ENCODE measurements at regions not wholly inside any gene's neighbourhood (a gene's known extent, or its start where the extent isn't known, plus 50 kb on each side); places are given as distances from the start of the nearest gene placed in this dataset.

- no peak for DNase-seq (ENCODE audit: low spot score)
These were observed 106.5 kb upstream of the SLC4A7 start for GRCh38 chr3:27590437-27591298.

- DNase-seq (ENCODE audit: low spot score): no peak
These were observed 105.6 kb upstream of the SLC4A7 start for GRCh38 chr3:27589795-27590194.

- DNase-seq (ENCODE audit: low spot score): no peak
These were observed 101.2 kb upstream of the SLC4A7 start for GRCh38 chr3:27585429-27585828.

GRCh38 chr3:27584874-27585273 lies 100.7 kb upstream of the SLC4A7 start:
- no peak for DNase-seq (ENCODE audit: low spot score)

GRCh38 chr3:27581852-27582251 lies 97.7 kb upstream of the SLC4A7 start:
- DNase-seq (ENCODE audit: low spot score): no peak

GRCh38 chr3:27578032-27578431 lies 93.8 kb upstream of the SLC4A7 start:
- no peak for DNase-seq (ENCODE audit: low spot score)

- DNase-seq (ENCODE audit: low spot score): no peak
These were observed 93.3 kb upstream of the SLC4A7 start for GRCh38 chr3:27577504-27577903.

- DNase-seq (ENCODE audit: low spot score): no peak
These were observed 92.0 kb upstream of the SLC4A7 start for GRCh38 chr3:27576171-27576570.

- no peak for DNase-seq (ENCODE audit: low spot score)
These were observed 91.3 kb upstream of the SLC4A7 start for GRCh38 chr3:27575499-27575898.

GRCh38 chr3:27574438-27574795 lies 90.2 kb upstream of the SLC4A7 start:
- DNase-seq (ENCODE audit: low spot score): no peak

GRCh38 chr3:27573780-27574437 lies 89.7 kb upstream of the SLC4A7 start:
- no peak for DNase-seq (ENCODE audit: low spot score)

- DNase-seq (ENCODE audit: low spot score): no peak
These were observed 89.0 kb upstream of the SLC4A7 start for GRCh38 chr3:27573138-27573537.

GRCh38 chr3:27571345-27571744 lies 87.2 kb upstream of the SLC4A7 start:
- DNase-seq (ENCODE audit: low spot score): no peak

- DNase-seq (ENCODE audit: low spot score): no peak
These were observed 86.4 kb upstream of the SLC4A7 start for GRCh38 chr3:27570421-27571106.

- DNase-seq (ENCODE audit: low spot score): peak; percentile 37
These were observed 84.2 kb upstream of the SLC4A7 start for GRCh38 chr3:27568393-27568792.

- DNase-seq (ENCODE audit: low spot score): no peak
These were observed 83.1 kb upstream of the SLC4A7 start for GRCh38 chr3:27567251-27567650.

- no peak for DNase-seq (ENCODE audit: low spot score)
These were observed 81.1 kb upstream of the SLC4A7 start for GRCh38 chr3:27565201-27565852.

- DNase-seq (ENCODE audit: low spot score): no peak
These were observed 77.4 kb upstream of the SLC4A7 start for GRCh38 chr3:27561576-27561975.

- DNase-seq (ENCODE audit: low spot score): no peak
These were observed 76.4 kb upstream of the SLC4A7 start for GRCh38 chr3:27560484-27561056.

- peak; percentile 66 for DNase-seq (ENCODE audit: low spot score)
These were observed 75.7 kb upstream of the SLC4A7 start for GRCh38 chr3:27559835-27560234.

GRCh38 chr3:27559381-27559780 lies 75.2 kb upstream of the SLC4A7 start:
- DNase-seq (ENCODE audit: low spot score): no peak

- DNase-seq (ENCODE audit: low spot score): no peak
These were observed 73.2 kb upstream of the SLC4A7 start for GRCh38 chr3:27557411-27557810.

Data from hepatic stellate cell (primary cell).